Kidney epithelial cell (primary cell): ENCODE measurements at regions not wholly inside any gene's neighbourhood (a gene's known extent, or its start where the extent isn't known, plus 50 kb on each side); places are given as distances from the start of the nearest gene placed in this dataset.

Experiments
- DNase-seq: peaks from one replicate; pipeline ENCODE4 v3.0.0-alpha.2; 2010; ENCODE audit warnings: low read depth
- H3K27me3 ChIP-seq: 2 replicates; pipeline ENCODE4 v1.6.0; 2011; ENCODE audit warnings: low read length; ENCODE audit not compliant: control insufficient read depth, insufficient read depth
- H3K36me3 ChIP-seq: 2 replicates; pipeline ENCODE4 v1.5.1; 2011; ENCODE audit warnings: low read length; ENCODE audit not compliant: control insufficient read depth, insufficient read depth
- H3K4me3 ChIP-seq: 2 replicates; pipeline ENCODE4 v1.5.1; 2011; ENCODE audit warnings: low read depth, mild to moderate bottlenecking, control low read depth, low read length
- CTCF ChIP-seq: IDR thresholded peaks from 2 replicates; pipeline ENCODE4 v1.5.1; 2011; ENCODE audit warnings: mild to moderate bottlenecking, moderate library complexity, low read length, control low read depth, inconsistent platforms; ENCODE audit not compliant: insufficient read depth, poor library complexity, severe bottlenecking

- Histone ChIP-seq H3K36me3 (no peaks in the 10 kb centered on the region), H3K4me3 (no peak overlapping the region), H3K27me3 (no peaks in the 10 kb centered on the region)
- DNase-seq, result no peak
- TF ChIP-seq CTCF, result no peak
Observed at GRCh38 chr14:36028665-36029064, 147.9 kb downstream of the PTCSC3 start.

GRCh38 chr14:36028218-36028617, 148.3 kb downstream of the PTCSC3 start:
- Histone ChIP-seq H3K27me3 (no peaks in the 10 kb centered on the region), H3K4me3 (no peak overlapping the region), H3K36me3 (no peaks in the 10 kb centered on the region)
- no peak for TF ChIP-seq CTCF
- no peak for DNase-seq

GRCh38 chr14:36027354-36027753, 149.2 kb downstream of the PTCSC3 start:
- no peak for TF ChIP-seq CTCF
- Histone ChIP-seq H3K27me3 (no peaks in the 10 kb centered on the region), H3K36me3 (no peaks in the 10 kb centered on the region), H3K4me3 (no peak overlapping the region)
- DNase-seq, result no peak

GRCh38 chr14:36022765-36023410, 153.6 kb downstream of the PTCSC3 start:
- no peaks in the 10 kb centered on the region for H3K27me3 ChIP-seq
- no peak for TF ChIP-seq CTCF

GRCh38 chr14:36021591-36022320, 154.8 kb downstream of the PTCSC3 start:
- DNase-seq, result no peak
- no peaks in the 10 kb centered on the region for H3K27me3 ChIP-seq
- H3K4me3 ChIP-seq, result no peak overlapping the region
- H3K36me3 ChIP-seq, result no peaks in the 10 kb centered on the region
- no peak for TF ChIP-seq CTCF

More at GRCh38 chr14:36022765-36023410, 153.6 kb downstream of the PTCSC3 start:
- Histone ChIP-seq H3K36me3 (no peaks in the 10 kb centered on the region), H3K4me3 (no peak overlapping the region)
- no peak for DNase-seq

GRCh38 chr14:36021030-36021422, 155.5 kb downstream of the PTCSC3 start:
- DNase-seq, result no peak
- Histone ChIP-seq H3K36me3 (no peaks in the 10 kb centered on the region), H3K27me3 (no peaks in the 10 kb centered on the region), H3K4me3 (no peak overlapping the region)
- no peak for TF ChIP-seq CTCF
